ENCODE measurements at regions not wholly inside any gene's neighbourhood (a gene's known extent, or its start where the extent isn't known, plus 50 kb on each side); places are given as distances from the start of the nearest gene placed in this dataset.

DNA sequence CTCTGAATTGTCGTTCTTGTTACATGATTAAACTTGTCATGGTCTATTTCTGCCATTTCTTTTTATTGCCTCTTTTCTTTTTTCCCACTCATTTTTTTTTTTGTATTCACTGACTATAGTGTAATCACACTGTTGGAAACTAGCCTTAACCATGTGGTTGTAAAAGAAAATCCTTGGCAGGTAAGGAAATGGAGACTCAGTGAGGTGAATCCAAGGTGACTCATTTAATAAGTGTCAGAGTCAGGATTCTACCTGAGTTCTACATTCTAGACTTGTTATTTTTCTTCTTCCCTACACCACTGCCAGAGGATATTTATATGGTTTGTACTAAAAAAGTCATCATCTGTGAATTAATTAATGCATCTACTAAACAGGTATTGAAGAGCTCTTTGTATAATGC lies 152.2 kb downstream of the CBLL2 start:
- TF ChIP-seq TFE3 (CRISPR knock-in tag; IDR thresholded peaks at IDR 0.05) (no peak), CCAR2 (IDR thresholded peaks at IDR 0.05; ENCODE audit: low read depth, low read length) (no peak), CREM (IDR thresholded peaks at IDR 0.05; ENCODE audit: low read depth) (no peak), PTTG1 (tag; IDR thresholded peaks at IDR 0.05; ENCODE audit: low read depth) (no peak), KAT7 (CRISPR knock-in tag; IDR thresholded peaks at IDR 0.05; ENCODE audit: borderline replicate concordance) (no peak), TBL1XR1 (IDR thresholded peaks at IDR 0.05; ENCODE audit: low read length in 2 of 2) (no peak), CHD4 (IDR thresholded peaks at IDR 0.05; ENCODE audit: insufficient read depth, insufficient replicate concordance, low read depth, low read length, poor library complexity, severe bottlenecking) (no peak), KLF6 (CRISPR knock-in tag; IDR thresholded peaks at IDR 0.05; ENCODE audit: borderline replicate concordance) (no peak), FOXP1 (CRISPR knock-in tag; IDR thresholded peaks at IDR 0.05) (no peak), ZKSCAN3 (CRISPR knock-in tag; IDR thresholded peaks at IDR 0.05) (no peak), PCBP2 (IDR thresholded peaks at IDR 0.05; ENCODE audit: low read depth, low read length, poor library complexity, severe bottlenecking) (no peak)
- TF ChIP-seq, protein P1, sequence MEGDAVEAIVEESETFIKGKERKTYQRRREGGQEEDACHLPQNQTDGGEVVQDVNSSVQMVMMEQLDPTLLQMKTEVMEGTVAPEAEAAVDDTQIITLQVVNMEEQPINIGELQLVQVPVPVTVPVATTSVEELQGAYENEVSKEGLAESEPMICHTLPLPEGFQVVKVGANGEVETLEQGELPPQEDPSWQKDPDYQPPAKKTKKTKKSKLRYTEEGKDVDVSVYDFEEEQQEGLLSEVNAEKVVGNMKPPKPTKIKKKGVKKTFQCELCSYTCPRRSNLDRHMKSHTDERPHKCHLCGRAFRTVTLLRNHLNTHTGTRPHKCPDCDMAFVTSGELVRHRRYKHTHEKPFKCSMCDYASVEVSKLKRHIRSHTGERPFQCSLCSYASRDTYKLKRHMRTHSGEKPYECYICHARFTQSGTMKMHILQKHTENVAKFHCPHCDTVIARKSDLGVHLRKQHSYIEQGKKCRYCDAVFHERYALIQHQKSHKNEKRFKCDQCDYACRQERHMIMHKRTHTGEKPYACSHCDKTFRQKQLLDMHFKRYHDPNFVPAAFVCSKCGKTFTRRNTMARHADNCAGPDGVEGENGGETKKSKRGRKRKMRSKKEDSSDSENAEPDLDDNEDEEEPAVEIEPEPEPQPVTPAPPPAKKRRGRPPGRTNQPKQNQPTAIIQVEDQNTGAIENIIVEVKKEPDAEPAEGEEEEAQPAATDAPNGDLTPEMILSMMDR (IDR thresholded peaks at IDR 0.05 in 2 of 3, conservative IDR thresholded peaks at IDR 0.05 in 1 of 3; ENCODE audit: insufficient read depth in 2 of 3, low read depth in 1 of 3, low read length in 3 of 3): no peak
